ENCODE measurements at regions not wholly inside any gene's neighbourhood (a gene's known extent, or its start where the extent isn't known, plus 50 kb on each side); places are given as distances from the start of the nearest gene placed in this dataset.

GRCh38 chr6:84854811-84855400, 90.5 kb upstream of the TBX18 start:
- Histone ChIP-seq H3F3A (ENCODE audit: insufficient read depth, low read length) (no peaks in the 10 kb centered on the region), H3K4me1 (ENCODE audit: low read length) (no peaks in the 10 kb centered on the region), H3K79me2 (ENCODE audit: low read length) (no peaks in the 10 kb centered on the region), H3K27ac (ENCODE audit: low read length) (no peak overlapping the region), H3K27me3 (replicated peaks; ENCODE audit: insufficient read depth, low read length) (no peaks in the 10 kb centered on the region), H3K9ac (ENCODE audit: low read length) (no peak overlapping the region), H3K9me3 (replicated peaks; ENCODE audit: insufficient read depth, low read length) (no peaks in the 10 kb centered on the region), H2AFZ (ENCODE audit: low read length) (no peak overlapping the region), H4K20me1 (ENCODE audit: insufficient read depth, low read length) (no peaks in the 10 kb centered on the region), H3K36me3 (replicated peaks; ENCODE audit: insufficient read depth, low read length) (no peaks in the 10 kb centered on the region), H3K4me3 (ENCODE audit: low read length) (no peak overlapping the region), H3K4me2 (ENCODE audit: low read depth, low read length) (no peak overlapping the region), H3K9me2 (replicated peaks; ENCODE audit: insufficient read depth, low read length) (no peaks in the 10 kb centered on the region)
- no peak for DNase-seq
- no peak for TF ChIP-seq CTCF (IDR thresholded peaks at IDR 0.05; ENCODE audit: low read length)
- TF ChIP-seq EZH2 (optimal IDR thresholded peaks at IDR 0.05; ENCODE audit: low read depth, low read length): no peak
- TF ChIP-seq EZH2phosphoT487 (IDR thresholded peaks at IDR 0.05; ENCODE audit: low read length): no peak

GRCh38 chr6:84853901-84854300, 89.5 kb upstream of the TBX18 start:
- H3K79me2 ChIP-seq (ENCODE audit: low read length): no peaks in the 10 kb centered on the region
- H2AFZ ChIP-seq (ENCODE audit: low read length): no peak overlapping the region
- H3K4me1 ChIP-seq (ENCODE audit: low read length): no peaks in the 10 kb centered on the region
- H3K27ac ChIP-seq (ENCODE audit: low read length): no peak overlapping the region
- H3K36me3 ChIP-seq (replicated peaks; ENCODE audit: insufficient read depth, low read length): no peaks in the 10 kb centered on the region
- no peaks in the 10 kb centered on the region for H3K27me3 ChIP-seq (replicated peaks; ENCODE audit: insufficient read depth, low read length)
- H3K4me3 ChIP-seq (ENCODE audit: low read length): no peak overlapping the region
- DNase-seq: no peak
- H3K4me2 ChIP-seq (ENCODE audit: low read depth, low read length): no peak overlapping the region; the same call in 1 of the 2 replicates
- H3F3A ChIP-seq (ENCODE audit: insufficient read depth, low read length): no peaks in the 10 kb centered on the region
- no peaks in the 10 kb centered on the region for H4K20me1 ChIP-seq (ENCODE audit: insufficient read depth, low read length)
- no peak overlapping the region for H3K9ac ChIP-seq (ENCODE audit: low read length)
- TF ChIP-seq CTCF (IDR thresholded peaks at IDR 0.05; ENCODE audit: low read length): no peak
- TF ChIP-seq EZH2 (optimal IDR thresholded peaks at IDR 0.05; ENCODE audit: low read depth, low read length): no peak
- no peak for TF ChIP-seq EZH2phosphoT487 (IDR thresholded peaks at IDR 0.05; ENCODE audit: low read length)
- H3K9me2 ChIP-seq (replicated peaks; ENCODE audit: insufficient read depth, low read length): no peaks in the 10 kb centered on the region
- H3K9me3 ChIP-seq (replicated peaks; ENCODE audit: insufficient read depth, low read length): no peaks in the 10 kb centered on the region

- H4K20me1 ChIP-seq (ENCODE audit: insufficient read depth, low read length): no peaks in the 10 kb centered on the region
- no peak overlapping the region for H2AFZ ChIP-seq (ENCODE audit: low read length)
- H3K4me2 ChIP-seq (ENCODE audit: low read depth, low read length): no peak overlapping the region
- H3K27ac ChIP-seq (ENCODE audit: low read length): no peak overlapping the region
- H3K9ac ChIP-seq (ENCODE audit: low read length): no peak overlapping the region
- no peaks in the 10 kb centered on the region for H3F3A ChIP-seq (ENCODE audit: insufficient read depth, low read length)
- H3K9me2 ChIP-seq (replicated peaks; ENCODE audit: insufficient read depth, low read length): no peaks in the 10 kb centered on the region
- H3K9me3 ChIP-seq (replicated peaks; ENCODE audit: insufficient read depth, low read length): no peaks in the 10 kb centered on the region
- TF ChIP-seq EZH2phosphoT487 (IDR thresholded peaks at IDR 0.05; ENCODE audit: low read length): no peak
- TF ChIP-seq CTCF (IDR thresholded peaks at IDR 0.05; ENCODE audit: low read length): no peak
- no peaks in the 10 kb centered on the region for H3K4me1 ChIP-seq (ENCODE audit: low read length)
- H3K36me3 ChIP-seq (replicated peaks; ENCODE audit: insufficient read depth, low read length): no peaks in the 10 kb centered on the region
- no peak overlapping the region for H3K4me3 ChIP-seq (ENCODE audit: low read length)
- no peaks in the 10 kb centered on the region for H3K79me2 ChIP-seq (ENCODE audit: low read length)
- no peaks in the 10 kb centered on the region for H3K27me3 ChIP-seq (replicated peaks; ENCODE audit: insufficient read depth, low read length)
- no peak for DNase-seq
Observed at GRCh38 chr6:84848960-84849359, 84.6 kb upstream of the TBX18 start.
